Left forelimb (tissue), 1 donor: ENCODE measurements at regions not wholly inside any gene's neighbourhood (a gene's known extent, or its start where the extent isn't known, plus 50 kb on each side); places are given as distances from the start of the nearest gene placed in this dataset.
"Not testable (repeated sequence)": the region's sequence is repeated elsewhere in the genome, so short reads cannot be mapped to it uniquely, and the experiment has no call there.

Source experiments
- DNase-seq: peaks from one replicate; pipeline ENCODE4 v3.0.0-alpha.2; 2018; ENCODE audit warnings: low spot score

- no peak for DNase-seq
These were observed 252.1 kb downstream of the COL12A1 start for GRCh38 chr6:74953708-74954107.

DNA sequence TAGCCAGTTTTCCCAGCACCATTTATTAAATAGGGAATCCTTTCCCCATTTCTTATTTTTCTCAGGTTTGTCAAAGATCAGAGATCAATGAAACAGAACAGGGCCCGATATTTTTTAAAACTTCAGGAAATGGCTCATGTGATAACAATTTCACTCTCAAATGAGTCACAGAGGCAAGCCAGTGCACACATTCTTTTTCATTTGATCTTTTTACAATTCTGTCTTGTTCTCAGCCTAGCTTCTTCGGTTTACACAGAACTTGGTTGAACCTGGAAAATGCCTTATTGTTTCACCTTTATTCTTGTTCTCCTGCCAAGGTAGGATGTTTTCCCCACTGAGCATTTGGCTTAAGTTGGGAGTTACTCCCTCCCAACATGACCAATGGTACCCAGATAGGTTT is 258.9 kb downstream of the COL12A1 start:
- DNase-seq = no peak

- no peak for DNase-seq
These were observed 263.7 kb downstream of the COL12A1 start for GRCh38 chr6:74942130-74942529.

DNA sequence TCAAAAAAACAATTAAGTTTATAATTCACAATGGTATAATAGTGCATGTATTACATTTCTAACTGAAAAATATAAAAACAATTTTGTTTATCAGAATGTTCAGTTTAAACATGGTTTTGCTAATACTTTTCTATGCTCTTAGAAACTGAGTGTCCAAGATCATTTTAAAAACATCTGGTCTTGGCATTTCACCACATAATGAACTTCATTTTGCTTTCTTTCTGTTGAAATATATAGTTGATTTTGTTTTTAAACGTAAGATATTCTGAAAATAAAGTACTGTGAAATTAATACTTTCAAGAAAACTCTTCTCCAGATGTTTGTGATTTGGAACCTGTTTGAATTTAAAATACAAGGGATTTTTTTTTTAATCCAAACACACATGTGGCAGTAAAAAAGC is 264.4 kb downstream of the COL12A1 start:
- no peak for DNase-seq

DNA sequence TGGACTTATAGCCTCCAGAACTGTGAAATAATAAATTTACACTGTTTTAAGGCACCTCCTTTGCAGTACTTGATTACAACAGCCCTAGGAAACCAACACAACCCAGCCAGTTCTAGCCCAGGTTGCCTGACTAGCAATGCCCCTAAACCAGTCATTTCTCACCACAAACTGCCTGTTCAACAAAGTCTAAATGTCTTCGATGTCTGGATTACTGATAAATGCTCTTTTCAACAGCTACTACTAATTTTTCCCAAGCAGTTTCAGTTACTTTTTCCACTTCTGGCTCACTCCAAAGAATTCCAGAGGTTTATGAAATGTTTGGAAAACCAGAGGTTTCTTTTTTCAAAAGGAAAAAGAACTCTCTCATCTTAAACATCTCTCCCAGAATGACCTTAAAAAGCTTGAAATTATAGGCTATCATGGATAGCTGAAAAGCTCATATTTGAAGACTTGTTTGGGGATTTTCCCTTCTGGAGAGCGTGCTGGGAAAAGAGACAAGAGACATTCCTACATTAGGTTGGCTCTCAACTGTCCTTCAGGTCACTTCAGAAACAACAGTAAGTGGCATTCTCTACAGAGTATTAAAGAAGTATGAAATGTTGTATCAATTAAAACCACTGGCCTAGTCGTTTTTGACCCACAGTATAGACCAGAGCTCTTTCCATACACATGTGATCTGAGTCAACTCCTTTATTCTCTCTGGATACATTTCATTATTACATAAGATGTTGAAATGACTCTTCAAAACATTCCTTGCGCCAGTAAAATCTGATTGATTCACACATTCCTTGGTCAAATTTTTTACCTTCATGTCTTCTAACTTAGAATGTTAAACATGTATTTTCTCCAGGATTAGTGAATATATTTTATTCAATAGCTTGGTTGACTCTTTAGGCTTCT is 265.9 kb downstream of the COL12A1 start:
- DNase-seq = no peak

GRCh38 chr6:74939151-74939708 is 266.6 kb downstream of the COL12A1 start:
- DNase-seq = no peak

- DNase-seq = no peak
These were observed 267.9 kb downstream of the COL12A1 start for GRCh38 chr6:74937936-74938335.

DNA sequence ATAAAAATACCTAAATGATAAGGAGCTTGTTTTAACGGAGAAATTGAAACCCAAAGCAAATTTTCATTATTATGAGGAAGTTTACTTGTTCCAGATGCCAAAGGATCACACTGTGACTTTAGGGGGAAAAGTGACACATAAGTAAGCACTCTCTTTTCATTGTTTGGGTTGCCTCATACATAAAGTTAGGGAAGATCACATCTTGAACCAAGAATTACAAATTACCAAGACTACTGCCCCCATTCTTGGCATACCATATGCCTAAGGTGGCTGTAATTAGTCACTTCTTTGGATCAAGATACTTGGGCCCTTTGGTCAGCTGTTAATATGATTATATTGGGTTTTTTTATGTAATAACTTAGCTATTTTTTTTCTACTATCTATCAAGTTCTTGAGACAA is 269.0 kb downstream of the COL12A1 start:
- no peak for DNase-seq

DNA sequence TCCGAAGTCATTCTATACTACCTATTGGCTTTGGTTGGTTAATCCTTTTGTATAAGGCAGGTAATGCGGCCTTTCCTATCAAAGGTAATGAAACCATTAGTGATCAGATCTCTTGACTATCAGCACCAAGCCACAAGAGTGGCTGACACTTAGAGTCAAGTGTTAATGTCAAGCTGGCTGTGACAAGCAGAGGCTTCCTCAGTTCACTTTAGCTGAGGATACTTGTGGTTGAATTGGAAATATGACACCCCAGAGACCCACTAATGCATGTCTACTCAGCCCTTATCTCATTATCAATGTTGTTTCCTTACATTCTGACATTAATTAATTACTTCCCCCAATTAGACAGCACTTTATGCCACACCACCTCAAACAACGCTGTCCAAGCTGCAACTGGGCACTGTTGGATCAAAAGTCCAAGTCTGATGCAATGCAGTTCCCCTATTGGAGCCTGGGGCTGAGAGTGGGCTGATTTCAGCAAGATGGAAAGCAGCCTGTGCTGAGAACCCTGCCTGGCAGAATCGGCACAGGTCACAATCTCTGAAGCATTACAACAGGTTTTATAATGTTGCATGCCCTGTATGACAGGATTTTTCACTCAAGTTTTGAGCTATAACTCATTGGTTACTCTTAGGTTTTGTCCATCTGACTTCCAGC is 273.5 kb downstream of the COL12A1 start:
- no peak for DNase-seq

GRCh38 chr6:74931558-74931957 is 274.3 kb downstream of the COL12A1 start:
- DNase-seq = no peak

GRCh38 chr6:74928203-74928602 is 277.6 kb downstream of the COL12A1 start:
- no peak for DNase-seq

GRCh38 chr6:74927299-74927698 is 278.6 kb downstream of the COL12A1 start:
- no peak for DNase-seq

GRCh38 chr6:74925683-74926082 is 280.2 kb downstream of the COL12A1 start:
- no peak for DNase-seq

GRCh38 chr6:74914888-74915287 is 291.0 kb downstream of the COL12A1 start:
- DNase-seq = no peak

- no peak for DNase-seq
These were observed 293.6 kb downstream of the COL12A1 start for GRCh38 chr6:74912234-74912633.

GRCh38 chr6:74902846-74903245 is 303.0 kb downstream of the COL12A1 start:
- DNase-seq = no peak

DNA sequence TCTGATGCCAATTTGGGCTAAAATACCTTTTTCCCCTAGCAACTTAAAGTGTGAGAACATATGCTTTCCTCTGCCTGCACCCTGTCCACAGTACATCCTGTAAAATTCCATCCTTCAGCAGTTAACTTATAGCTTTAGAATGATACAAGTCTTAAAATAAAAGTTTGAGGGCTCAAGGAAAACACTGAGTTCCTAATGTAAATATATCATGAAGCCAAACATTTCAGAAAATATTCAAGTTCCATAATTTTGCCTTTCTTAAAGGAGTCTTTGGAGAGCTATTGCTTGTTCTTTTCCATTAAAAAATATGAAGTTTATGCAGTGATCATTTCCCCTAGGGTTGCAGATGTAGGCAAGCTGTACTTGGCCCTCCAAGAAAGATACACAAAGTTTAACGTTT is 303.8 kb downstream of the COL12A1 start:
- DNase-seq = no peak

DNA sequence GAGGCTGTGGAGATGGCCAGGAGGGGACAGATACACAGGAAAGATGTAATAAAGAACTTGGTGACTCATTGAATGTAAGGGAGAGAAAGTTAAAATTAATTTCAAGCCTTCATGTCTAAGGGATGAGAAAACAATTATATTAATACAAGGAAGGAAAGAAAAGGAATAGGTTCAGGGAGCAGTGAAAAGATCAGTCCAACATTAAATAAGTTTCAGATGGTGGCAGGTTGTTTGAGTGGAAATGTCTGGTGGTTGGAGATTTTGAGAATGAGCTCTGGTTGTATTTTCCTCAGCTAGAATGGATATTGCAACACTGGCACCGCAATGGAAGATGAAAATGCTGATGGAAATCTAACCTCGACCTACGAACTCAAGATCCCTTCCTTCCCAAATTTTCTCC is 304.3 kb downstream of the COL12A1 start:
- no peak for DNase-seq

GRCh38 chr6:74899416-74899815 is 306.4 kb downstream of the COL12A1 start:
- DNase-seq = no peak

DNA sequence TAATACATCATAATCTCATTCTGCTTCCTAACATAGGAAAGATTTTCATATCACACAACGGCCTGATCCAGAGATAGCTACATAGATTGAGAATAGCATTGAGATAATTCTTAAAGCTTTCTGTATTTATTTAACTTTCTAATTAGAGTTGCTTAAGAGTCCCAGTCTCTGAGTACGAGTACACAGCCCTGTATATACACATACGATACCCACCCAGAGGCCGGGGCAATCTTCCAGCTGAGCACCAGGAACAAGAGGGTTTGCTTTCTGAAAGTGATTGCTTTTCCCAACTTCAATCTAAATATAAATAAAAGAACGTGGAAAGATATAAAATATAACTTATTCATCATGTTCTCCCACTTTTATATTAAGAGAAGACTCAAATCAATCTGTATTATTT is 313.8 kb downstream of the COL12A1 start:
- DNase-seq = no peak

DNA sequence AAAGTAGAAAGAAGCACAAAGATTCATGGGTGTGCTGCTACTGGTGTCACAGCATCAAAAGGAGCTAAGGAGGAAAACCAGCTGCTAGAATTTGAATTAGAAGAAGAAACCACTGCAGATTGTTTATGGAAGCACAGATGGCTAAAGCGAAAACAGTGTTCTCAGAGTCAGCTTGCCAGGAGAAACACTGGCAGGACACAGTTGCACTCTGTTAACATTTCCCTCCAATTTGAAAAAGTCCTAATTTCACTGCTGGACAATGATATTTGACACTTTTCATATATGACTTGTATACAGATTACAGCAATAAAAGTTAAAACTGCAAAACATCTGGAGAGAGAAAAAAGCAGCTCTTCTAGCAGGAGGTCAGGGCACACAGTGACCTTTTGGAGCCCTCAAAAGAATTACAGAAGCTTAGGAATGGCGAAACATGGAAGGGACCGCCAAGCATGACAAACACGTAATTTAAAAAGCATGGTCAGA is 314.5 kb downstream of the COL12A1 start:
- DNase-seq = no peak

GRCh38 chr6:74889635-74890034 is 316.2 kb downstream of the COL12A1 start:
- DNase-seq = no peak

DNA sequence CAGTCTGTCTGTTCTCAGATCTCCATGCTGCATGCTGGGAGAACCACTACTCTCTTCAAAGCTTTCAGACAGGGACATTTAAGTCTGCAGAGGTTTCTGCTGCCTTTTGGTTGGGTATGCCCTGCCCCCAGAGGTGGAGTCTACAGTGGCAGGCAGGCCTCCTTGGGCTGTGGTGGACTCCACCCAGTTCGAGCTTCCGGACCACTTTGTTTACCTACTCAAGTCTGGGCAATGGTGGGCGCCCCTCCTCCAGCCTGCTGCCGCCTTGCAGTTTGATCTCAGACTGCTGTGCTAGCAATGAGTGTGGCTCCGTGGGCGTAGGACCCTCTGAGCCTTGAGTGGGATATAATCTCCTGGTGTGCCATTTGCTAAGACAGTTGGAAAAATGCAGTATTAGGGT is 317.1 kb downstream of the COL12A1 start:
- not testable (repeated sequence) for DNase-seq
